Activated B cell treated with CpG ODN at 0.5 μM for 24 hours (primary cell): ENCODE measurements at regions not wholly inside any gene's neighbourhood (a gene's known extent, or its start where the extent isn't known, plus 50 kb on each side); places are given as distances from the start of the nearest gene placed in this dataset.

Experiments used
- ATAC-seq: fragments of 200-7000 bp; cut with Tn5 transposase; one replicate; pipeline ENCODE4 v1.10.0; 2021; ENCODE audit warnings: low read depth, mild to moderate bottlenecking, moderate library complexity
- CTCF ChIA-PET: fragments of 350-600 bp; sonication (Branson Sonifier 250); formaldehyde crosslinking; loops from one replicate; lab custom pipeline; 2021; ENCODE audit warnings: antibody characterized with exemption; lab: Charles Lee
- POLR2A ChIA-PET: fragments of 350-600 bp; sonication (Branson Sonifier 250); formaldehyde crosslinking; loops from one replicate; lab custom pipeline; 2021; ENCODE audit warnings: antibody characterized with exemption; lab: Charles Lee
- DNase-seq: peaks from one replicate; pipeline ENCODE4 v3.0.0; 2022
- H3K27ac Mint-ChIP-seq: one replicate; pipeline ENCODE4 v1.8.0; 2020; ENCODE audit warnings: mixed read lengths
- H3K27me3 Mint-ChIP-seq: one replicate; pipeline ENCODE4 v1.8.0; 2021; ENCODE audit warnings: mixed read lengths
- H3K36me3 Mint-ChIP-seq: one replicate; pipeline ENCODE4 v1.8.0; 2021; ENCODE audit warnings: low read depth, mixed read lengths
- H3K4me1 Mint-ChIP-seq: one replicate; pipeline ENCODE4 v1.8.0; 2021; ENCODE audit warnings: mixed read lengths
- H3K4me3 Mint-ChIP-seq: one replicate; pipeline ENCODE4 v1.8.0; 2020; ENCODE audit warnings: mild to moderate bottlenecking, mixed read lengths
- H3K9me3 Mint-ChIP-seq: one replicate; pipeline ENCODE4 v1.8.0; 2020; ENCODE audit warnings: mixed read lengths
- CTCF ChIP-seq: fragments of 200-600 bp; IDR thresholded peaks from one replicate; pipeline ENCODE4 v1.8.0; 2022; ENCODE audit warnings: antibody characterized with exemption, mild to moderate bottlenecking
- intact Hi-C: fragments of 100-400 bp; cut with micrococcal nuclease; formaldehyde crosslinking; loops from one replicate; pipeline ENCODE4 v1.15.1; 2024

DNA sequence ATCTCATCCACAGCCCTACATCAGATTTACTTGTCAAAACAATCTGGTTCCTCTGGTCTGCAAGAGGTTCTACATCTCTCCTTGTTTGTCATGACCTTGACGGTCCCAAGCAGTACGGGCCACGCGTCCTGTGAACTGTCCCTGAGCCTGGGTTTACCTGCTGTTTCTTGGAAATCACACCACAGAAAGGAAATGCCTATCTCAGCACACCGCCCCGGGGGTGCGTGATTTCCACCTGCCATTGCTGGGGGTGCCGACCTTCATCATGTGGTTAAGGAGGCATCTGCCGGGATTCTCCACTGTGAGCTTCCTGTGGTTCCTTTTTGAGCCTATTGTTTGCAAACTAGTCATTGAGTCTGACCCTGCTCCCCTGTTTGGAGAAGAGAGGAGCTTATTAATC, 1363.4 kb downstream of the BRD1 start:
- Mint-ChIP-seq H3K4me3 (no peak overlapping the region), H3K9me3 (no peaks in the 10 kb centered on the region), H3K36me3 (no peaks in the 10 kb centered on the region), H3K27me3 (no peaks in the 10 kb centered on the region), H3K4me1 (no peaks in the 10 kb centered on the region), H3K27ac (no peak overlapping the region)
- intact Hi-C loops, result no loop called here
- POLR2A ChIA-PET, result no interaction called here
- CTCF ChIA-PET, result no interaction called here
- TF ChIP-seq CTCF, result no peak
- DNase-seq (no peak), ATAC-seq (no peak)

GRCh38 chr22:48459859-48460823, 1367.5 kb downstream of the BRD1 start:
- DNase-seq, result no peak
- intact Hi-C loops, result no loop called here
- TF ChIP-seq CTCF, result no peak
- ChIA-PET POLR2A (no interaction called here), CTCF (no interaction called here)
- H3K4me3 Mint-ChIP-seq, result no peak overlapping the region
- no peaks in the 10 kb centered on the region for H3K9me3 Mint-ChIP-seq
- H3K27ac Mint-ChIP-seq, result no peak overlapping the region
- H3K27me3 Mint-ChIP-seq, result peaks cover 18% of the 10 kb centered on the region
- no peaks in the 10 kb centered on the region for H3K4me1 Mint-ChIP-seq
- no peak for ATAC-seq
- no peaks in the 10 kb centered on the region for H3K36me3 Mint-ChIP-seq

- ATAC-seq, result no peak
- H3K27ac Mint-ChIP-seq, result no peak overlapping the region
- H3K4me1 Mint-ChIP-seq, result no peaks in the 10 kb centered on the region
- POLR2A ChIA-PET, result no interaction called here
- H3K9me3 Mint-ChIP-seq, result no peaks in the 10 kb centered on the region
- intact Hi-C loops, result no loop called here
- DNase-seq, result no peak
- TF ChIP-seq CTCF, result no peak
- H3K4me3 Mint-ChIP-seq, result no peak overlapping the region
- CTCF ChIA-PET, result no interaction called here
- no peaks in the 10 kb centered on the region for H3K36me3 Mint-ChIP-seq
- H3K27me3 Mint-ChIP-seq, result peaks cover 21% of the 10 kb centered on the region
These were observed 1368.4 kb downstream of the BRD1 start for GRCh38 chr22:48459259-48459658.

DNA sequence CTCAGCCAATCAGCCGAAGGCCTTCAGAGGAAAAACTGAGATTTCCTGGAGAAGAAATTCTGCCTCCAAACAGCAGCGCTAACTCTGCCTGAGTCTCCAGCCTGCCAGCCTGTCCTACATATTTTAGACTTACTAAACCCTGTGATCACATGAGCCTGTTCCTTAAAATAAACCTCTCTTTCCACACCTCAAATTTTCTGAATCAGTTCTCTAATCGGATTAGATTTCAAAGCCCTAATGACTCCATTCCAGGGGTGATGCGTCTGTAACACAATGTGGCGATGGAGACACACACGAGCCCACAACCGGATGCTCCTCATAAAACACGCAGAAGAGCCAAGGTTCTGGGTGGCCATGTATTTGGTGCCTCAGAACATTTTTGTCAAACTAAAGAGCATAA, 1371.2 kb downstream of the BRD1 start:
- H3K9me3 Mint-ChIP-seq, result no peaks in the 10 kb centered on the region
- no peaks in the 10 kb centered on the region for H3K4me1 Mint-ChIP-seq
- ATAC-seq, result no peak
- no peak overlapping the region for H3K4me3 Mint-ChIP-seq
- TF ChIP-seq CTCF, result no peak
- ChIA-PET POLR2A (no interaction called here), CTCF (no interaction called here)
- DNase-seq, result no peak
- H3K27me3 Mint-ChIP-seq, result peaks cover 37% of the 10 kb centered on the region
- no peak overlapping the region for H3K27ac Mint-ChIP-seq
- H3K36me3 Mint-ChIP-seq, result no peaks in the 10 kb centered on the region
- intact Hi-C loops, result no loop called here

DNA sequence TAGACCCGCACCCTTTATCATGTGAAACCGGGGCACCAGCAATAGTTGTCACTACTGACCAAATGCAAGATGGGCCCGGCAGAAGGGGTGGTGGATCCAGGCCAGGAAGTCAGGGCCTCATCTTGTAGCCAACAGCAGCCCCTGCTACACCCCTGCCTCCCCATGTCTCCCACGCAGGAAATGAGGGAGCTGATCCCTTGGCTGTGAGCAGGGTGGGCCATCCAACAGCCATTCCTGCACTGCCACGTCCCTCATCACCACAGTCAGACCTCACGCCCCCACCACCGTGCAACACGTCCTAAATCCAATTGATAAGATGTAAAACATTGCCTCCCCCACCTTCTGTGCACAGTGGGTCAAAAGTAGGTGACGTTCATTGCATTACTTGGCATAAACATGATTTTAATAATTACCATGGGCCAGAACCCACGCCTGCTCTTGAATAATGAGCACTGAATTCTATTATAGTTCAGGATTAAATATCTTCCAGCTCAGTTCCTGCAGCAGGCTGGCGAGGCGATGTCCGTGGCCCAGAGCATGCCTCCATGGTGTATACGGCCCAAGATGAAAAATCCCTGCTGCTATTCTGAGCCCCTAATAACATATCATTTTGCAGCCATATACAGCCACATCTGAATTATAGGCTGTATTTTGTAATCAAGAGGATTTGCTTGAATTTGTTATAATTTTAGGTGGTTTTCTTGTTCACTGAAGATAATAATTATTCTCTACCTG, 1373.8 kb downstream of the BRD1 start:
- ChIA-PET CTCF (no interaction called here), POLR2A (no interaction called here)
- Mint-ChIP-seq H3K27ac (no peak overlapping the region), H3K4me3 (no peak overlapping the region), H3K4me1 (no peaks in the 10 kb centered on the region), H3K9me3 (no peaks in the 10 kb centered on the region), H3K36me3 (no peaks in the 10 kb centered on the region), H3K27me3 (peaks cover 52% of the 10 kb centered on the region)
- no peak for TF ChIP-seq CTCF
- intact Hi-C loops, result no loop called here
- DNase-seq, result no peak
- ATAC-seq, result no peak
